ENCODE measurements at regions not wholly inside any gene's neighbourhood (a gene's known extent, or its start where the extent isn't known, plus 50 kb on each side); places are given as distances from the start of the nearest gene placed in this dataset.

DNA sequence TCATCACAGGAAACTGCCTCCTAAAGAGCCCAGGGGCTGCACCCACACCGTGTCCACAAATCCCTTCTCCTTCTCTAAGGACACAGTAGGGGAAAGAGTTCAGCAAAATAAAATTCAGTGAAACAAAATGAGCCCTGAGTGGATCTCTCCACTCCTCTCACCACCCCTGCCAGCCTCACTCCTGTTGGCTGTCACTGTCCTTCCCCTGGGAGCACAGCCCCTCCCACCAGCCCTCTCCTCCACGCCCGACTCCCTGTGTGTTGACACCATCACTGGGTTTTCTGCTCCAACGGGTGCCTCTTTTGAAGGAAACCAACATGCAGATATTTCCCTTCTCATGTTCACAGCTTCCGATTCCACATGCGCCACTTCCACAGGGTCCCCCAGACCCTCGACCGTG, 356.2 kb downstream of the AJAP1 start:
- H3K4me1 ChIP-seq (ENCODE audit: control insufficient read depth, insufficient read depth, low read length): peaks cover 6% of the 10 kb centered on the region
- H3K4me3 ChIP-seq (ENCODE audit: insufficient read depth, low read depth, low read length): no peak overlapping the region
- no peaks in the 10 kb centered on the region for H3K27me3 ChIP-seq (ENCODE audit: control insufficient read depth, insufficient read depth, low read length, poor library complexity, severe bottlenecking)
- H3K27ac ChIP-seq (ENCODE audit: insufficient read depth, low read depth, low read length, poor library complexity, severe bottlenecking): no peak overlapping the region
- 89 to 94% methylated on average over 8 of the region's 8 CpGs for WGBS, 2 experiments
- H3K9me3 ChIP-seq (ENCODE audit: control insufficient read depth, low read length): no peaks in the 10 kb centered on the region
- H3K36me3 ChIP-seq (ENCODE audit: control insufficient read depth, insufficient read depth, low read length): no peaks in the 10 kb centered on the region

DNA sequence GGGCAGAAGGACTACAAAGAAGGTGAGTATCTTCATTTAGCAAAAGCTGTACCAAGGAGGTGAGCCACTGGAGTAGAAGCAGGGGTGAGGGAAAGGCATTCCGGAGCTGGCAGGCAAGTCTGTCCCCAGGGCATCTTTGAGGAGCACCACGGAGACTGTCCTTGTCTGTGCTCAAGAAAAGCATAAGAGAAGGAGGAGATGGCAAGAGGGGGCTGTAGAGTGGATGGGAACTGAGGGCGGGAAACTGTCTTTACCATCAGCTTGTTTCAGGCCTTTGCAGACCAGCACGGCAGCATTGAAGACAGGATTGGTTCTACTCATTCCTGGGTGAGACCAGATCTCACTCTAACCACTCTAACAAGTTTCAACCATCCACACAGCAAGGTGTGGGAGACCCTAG, 355.8 kb downstream of the AJAP1 start:
- Histone ChIP-seq H3K4me1 (ENCODE audit: control insufficient read depth, insufficient read depth, low read length) (peaks cover 6% of the 10 kb centered on the region), H3K36me3 (ENCODE audit: control insufficient read depth, insufficient read depth, low read length) (no peaks in the 10 kb centered on the region), H3K9me3 (ENCODE audit: control insufficient read depth, low read length) (no peaks in the 10 kb centered on the region), H3K27me3 (ENCODE audit: control insufficient read depth, insufficient read depth, low read length, poor library complexity, severe bottlenecking) (no peaks in the 10 kb centered on the region), H3K27ac (ENCODE audit: insufficient read depth, low read depth, low read length, poor library complexity, severe bottlenecking) (no peak overlapping the region), H3K4me3 (ENCODE audit: insufficient read depth, low read depth, low read length) (no peak overlapping the region)
- WGBS, 2 experiments: 90% methylated on average over 4 of the region's 4 CpGs

DNA sequence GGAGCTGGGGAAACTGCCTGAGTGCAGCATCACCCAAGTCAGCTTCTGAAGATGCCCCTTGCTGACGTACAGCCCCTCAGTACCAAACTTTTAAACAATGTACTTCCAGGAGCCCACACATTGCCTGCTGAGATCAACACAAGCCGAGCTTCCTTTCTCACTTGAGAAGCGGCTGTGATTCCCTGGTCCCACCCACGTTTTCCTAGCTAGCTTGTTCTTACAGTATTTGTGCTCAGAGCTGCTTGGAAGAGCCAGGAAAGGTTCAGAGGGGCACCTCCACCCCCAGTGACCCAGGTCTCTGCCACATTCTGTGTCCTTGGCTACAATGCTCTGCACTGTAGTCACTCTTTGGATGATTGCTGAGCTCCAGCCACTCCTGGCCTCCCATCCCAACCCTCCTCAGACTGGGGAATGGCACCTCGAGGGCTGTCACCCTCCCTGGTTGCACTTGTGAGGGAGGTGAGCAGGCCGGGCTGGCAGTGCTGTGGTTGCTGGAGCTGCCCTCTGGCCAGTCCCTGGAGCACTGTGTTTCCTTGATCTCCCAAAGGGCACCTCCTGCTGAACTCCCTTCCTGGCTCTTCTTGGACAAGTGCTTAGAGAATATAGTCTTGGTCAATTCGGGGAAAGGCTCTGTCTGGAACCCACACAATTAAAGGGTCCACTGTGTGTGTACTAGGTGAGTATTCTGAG, 355.1 kb downstream of the AJAP1 start:
- no peak overlapping the region for H3K4me3 ChIP-seq (ENCODE audit: insufficient read depth, low read depth, low read length)
- H3K36me3 ChIP-seq (ENCODE audit: control insufficient read depth, insufficient read depth, low read length): no peaks in the 10 kb centered on the region
- no peak overlapping the region for H3K27ac ChIP-seq (ENCODE audit: insufficient read depth, low read depth, low read length, poor library complexity, severe bottlenecking)
- WGBS, 2 experiments: 66 to 73% methylated on average over 7 of the region's 7 CpGs
- H3K4me1 ChIP-seq (ENCODE audit: control insufficient read depth, insufficient read depth, low read length): peaks cover 6% of the 10 kb centered on the region
- no peaks in the 10 kb centered on the region for H3K27me3 ChIP-seq (ENCODE audit: control insufficient read depth, insufficient read depth, low read length, poor library complexity, severe bottlenecking)
- no peaks in the 10 kb centered on the region for H3K9me3 ChIP-seq (ENCODE audit: control insufficient read depth, low read length)

DNA sequence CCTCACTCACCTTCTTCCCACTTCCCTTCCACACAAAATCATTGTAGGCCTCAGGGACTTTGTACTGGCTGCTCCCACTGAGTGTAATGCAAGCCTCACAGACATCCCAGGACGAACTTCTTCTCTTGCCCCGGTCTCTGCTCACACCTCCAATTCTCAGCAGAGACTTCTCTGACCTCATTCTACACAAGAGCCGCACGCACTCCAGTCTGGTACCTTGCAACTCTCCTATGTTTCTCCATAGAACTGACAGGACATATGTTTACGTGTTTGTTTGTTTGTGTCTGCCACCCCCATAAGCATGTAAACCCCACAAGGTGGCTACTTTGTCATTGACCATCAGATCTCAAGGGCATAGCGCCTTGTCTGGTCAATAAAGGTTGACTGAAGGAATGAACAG, 350.8 kb downstream of the AJAP1 start:
- 79 to 81% methylated on average over 6 of the region's 6 CpGs for WGBS, 2 experiments
- Histone ChIP-seq H3K27ac (ENCODE audit: insufficient read depth, low read depth, low read length, poor library complexity, severe bottlenecking) (no peak overlapping the region), H3K4me1 (ENCODE audit: control insufficient read depth, insufficient read depth, low read length) (peaks cover 6% of the 10 kb centered on the region), H3K36me3 (ENCODE audit: control insufficient read depth, insufficient read depth, low read length) (no peaks in the 10 kb centered on the region), H3K9me3 (ENCODE audit: control insufficient read depth, low read length) (no peaks in the 10 kb centered on the region), H3K4me3 (ENCODE audit: insufficient read depth, low read depth, low read length) (no peak overlapping the region), H3K27me3 (ENCODE audit: control insufficient read depth, insufficient read depth, low read length, poor library complexity, severe bottlenecking) (no peaks in the 10 kb centered on the region)

GRCh38 chr1:5002676-5003075, 348.3 kb downstream of the AJAP1 start:
- no peak overlapping the region for H3K4me3 ChIP-seq (ENCODE audit: insufficient read depth, low read depth, low read length)
- WGBS, 2 experiments: 85 to 87% methylated on average over 2 of the region's 2 CpGs

DNA sequence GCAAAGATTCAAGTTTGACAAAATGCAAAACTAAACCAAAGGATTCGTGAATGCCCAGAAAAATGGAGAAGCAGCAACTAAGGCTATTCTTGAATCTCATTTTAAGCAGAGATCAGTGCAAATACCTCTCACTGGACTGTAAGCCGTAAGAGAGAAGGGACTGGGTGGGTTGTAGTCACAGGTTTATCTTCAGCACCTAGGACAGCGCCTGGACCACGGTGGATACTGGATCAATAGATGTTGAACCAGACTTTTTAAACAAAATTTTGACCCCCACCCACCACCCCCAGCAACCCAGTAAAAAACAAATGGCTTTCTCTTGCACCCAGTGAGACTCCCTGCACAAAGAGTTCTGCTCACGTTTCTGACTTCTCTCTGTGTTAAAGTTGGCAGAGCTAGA, 347.1 kb downstream of the AJAP1 start:
- WGBS, 2 experiments: 47 to 58% methylated on average over 5 of the region's 5 CpGs
- no peaks in the 10 kb centered on the region for H3K9me3 ChIP-seq (ENCODE audit: control insufficient read depth, low read length)
- H3K27me3 ChIP-seq (ENCODE audit: control insufficient read depth, insufficient read depth, low read length, poor library complexity, severe bottlenecking): no peaks in the 10 kb centered on the region
- no peaks in the 10 kb centered on the region for H3K36me3 ChIP-seq (ENCODE audit: control insufficient read depth, insufficient read depth, low read length)
- no peaks in the 10 kb centered on the region for H3K4me1 ChIP-seq (ENCODE audit: control insufficient read depth, insufficient read depth, low read length)
- no peak overlapping the region for H3K4me3 ChIP-seq (ENCODE audit: insufficient read depth, low read depth, low read length)
- H3K27ac ChIP-seq (ENCODE audit: insufficient read depth, low read depth, low read length, poor library complexity, severe bottlenecking): no peak overlapping the region

More at GRCh38 chr1:5002676-5003075, 348.3 kb downstream of the AJAP1 start:
- Histone ChIP-seq H3K9me3 (ENCODE audit: control insufficient read depth, low read length) (no peaks in the 10 kb centered on the region), H3K27me3 (ENCODE audit: control insufficient read depth, insufficient read depth, low read length, poor library complexity, severe bottlenecking) (no peaks in the 10 kb centered on the region), H3K36me3 (ENCODE audit: control insufficient read depth, insufficient read depth, low read length) (no peaks in the 10 kb centered on the region), H3K27ac (ENCODE audit: insufficient read depth, low read depth, low read length, poor library complexity, severe bottlenecking) (no peak overlapping the region), H3K4me1 (ENCODE audit: control insufficient read depth, insufficient read depth, low read length) (no peaks in the 10 kb centered on the region)

- no peaks in the 10 kb centered on the region for H3K4me1 ChIP-seq (ENCODE audit: control insufficient read depth, insufficient read depth, low read length)
- H3K36me3 ChIP-seq (ENCODE audit: control insufficient read depth, insufficient read depth, low read length): no peaks in the 10 kb centered on the region
- no peak overlapping the region for H3K27ac ChIP-seq (ENCODE audit: insufficient read depth, low read depth, low read length, poor library complexity, severe bottlenecking)
- no peak overlapping the region for H3K4me3 ChIP-seq (ENCODE audit: insufficient read depth, low read depth, low read length)
- H3K9me3 ChIP-seq (ENCODE audit: control insufficient read depth, low read length): no peaks in the 10 kb centered on the region
- 91 to 94% methylated on average over 5 of the region's 5 CpGs for WGBS, 2 experiments
- H3K27me3 ChIP-seq (ENCODE audit: control insufficient read depth, insufficient read depth, low read length, poor library complexity, severe bottlenecking): no peaks in the 10 kb centered on the region
Observed at GRCh38 chr1:4986306-4986705, 331.9 kb downstream of the AJAP1 start.

DNA sequence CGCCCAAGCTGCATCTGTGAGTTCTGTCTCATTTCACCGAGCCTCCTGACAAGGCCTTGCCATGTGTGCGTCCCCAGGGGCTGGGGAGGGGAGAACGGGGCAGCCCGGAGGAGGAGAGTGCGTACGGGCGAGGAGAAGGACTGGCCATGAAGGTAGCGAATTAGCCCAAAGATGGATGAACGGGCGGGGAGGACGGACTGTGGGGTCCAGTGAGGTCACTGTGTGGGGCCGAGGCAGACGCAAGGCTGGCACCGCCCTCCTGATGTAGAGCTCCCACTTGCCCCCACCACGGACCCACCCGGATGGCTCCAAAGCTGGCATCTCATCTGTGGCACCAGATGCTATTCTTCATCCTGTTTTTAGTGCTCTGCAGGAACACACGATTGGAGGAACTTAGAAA, 330.4 kb downstream of the AJAP1 start:
- Histone ChIP-seq H3K4me1 (ENCODE audit: control insufficient read depth, insufficient read depth, low read length) (no peaks in the 10 kb centered on the region), H3K4me3 (ENCODE audit: insufficient read depth, low read depth, low read length) (no peak overlapping the region), H3K27ac (ENCODE audit: insufficient read depth, low read depth, low read length, poor library complexity, severe bottlenecking) (no peak overlapping the region), H3K36me3 (ENCODE audit: control insufficient read depth, insufficient read depth, low read length) (no peaks in the 10 kb centered on the region), H3K9me3 (ENCODE audit: control insufficient read depth, low read length) (no peaks in the 10 kb centered on the region), H3K27me3 (ENCODE audit: control insufficient read depth, insufficient read depth, low read length, poor library complexity, severe bottlenecking) (no peaks in the 10 kb centered on the region)
- WGBS, 2 experiments: 90 to 91% methylated on average over 18 of the region's 18 CpGs

DNA sequence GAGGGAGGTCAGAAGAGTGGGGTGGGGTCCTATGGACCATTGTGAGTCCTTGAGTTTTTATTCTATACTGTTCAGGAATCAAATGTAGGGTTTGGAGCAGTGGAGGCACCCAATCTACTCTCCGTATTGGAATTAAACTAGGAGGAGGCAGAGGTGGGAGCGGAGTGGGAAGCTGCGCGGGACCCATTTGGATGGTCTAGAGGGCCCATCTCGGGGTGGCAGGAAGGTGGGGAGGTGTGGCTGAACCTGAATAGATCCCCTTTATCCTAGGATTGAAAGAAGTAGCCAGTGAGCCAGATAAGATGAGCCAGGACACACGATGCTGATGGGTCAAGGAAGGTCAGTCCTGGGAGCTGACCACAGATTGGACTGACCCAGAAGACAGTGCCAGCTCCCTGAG, 325.8 kb downstream of the AJAP1 start:
- Histone ChIP-seq H3K27me3 (ENCODE audit: control insufficient read depth, insufficient read depth, low read length, poor library complexity, severe bottlenecking) (no peaks in the 10 kb centered on the region), H3K36me3 (ENCODE audit: control insufficient read depth, insufficient read depth, low read length) (no peaks in the 10 kb centered on the region), H3K4me1 (ENCODE audit: control insufficient read depth, insufficient read depth, low read length) (no peaks in the 10 kb centered on the region), H3K9me3 (ENCODE audit: control insufficient read depth, low read length) (no peaks in the 10 kb centered on the region), H3K4me3 (ENCODE audit: insufficient read depth, low read depth, low read length) (no peak overlapping the region), H3K27ac (ENCODE audit: insufficient read depth, low read depth, low read length, poor library complexity, severe bottlenecking) (no peak overlapping the region)
- 95 to 96% methylated on average over 6 of the region's 6 CpGs for WGBS, 2 experiments

DNA sequence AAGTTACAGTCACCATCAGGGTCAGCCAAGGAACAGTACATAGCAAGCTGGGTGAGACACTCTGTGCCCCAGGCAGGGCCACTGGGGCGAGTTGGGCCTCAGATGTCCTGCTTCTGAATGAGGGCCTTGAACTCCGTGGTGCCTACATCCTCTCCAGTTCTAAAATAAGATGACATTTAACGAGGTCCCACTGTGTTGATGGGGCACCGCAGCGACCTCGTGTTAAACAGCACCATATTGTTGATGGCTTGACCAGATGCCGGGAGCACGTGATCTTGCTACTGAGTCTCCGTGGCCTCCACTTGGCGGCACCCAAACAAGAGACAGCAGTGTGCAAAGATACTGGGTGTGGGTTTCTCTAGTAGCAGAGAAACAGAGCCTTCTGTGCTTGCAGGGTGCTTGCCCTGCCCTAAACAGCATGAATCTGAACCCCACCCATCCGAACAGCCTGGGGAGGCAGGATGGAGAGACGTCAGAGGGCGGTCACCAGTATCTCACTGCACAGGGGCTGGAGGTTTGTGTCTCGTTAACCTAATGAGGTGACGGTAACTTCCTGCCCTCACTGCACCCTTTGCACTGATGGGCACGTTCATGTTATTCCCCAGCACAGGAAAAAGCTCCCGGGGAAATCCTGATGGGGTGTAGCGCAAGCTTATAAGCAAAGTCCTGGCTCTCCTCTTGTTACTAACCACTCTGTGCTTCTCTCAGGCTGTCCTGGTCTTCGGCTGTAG, 324.4 kb downstream of the AJAP1 start:
- H3K4me1 ChIP-seq (ENCODE audit: control insufficient read depth, insufficient read depth, low read length): no peaks in the 10 kb centered on the region
- no peaks in the 10 kb centered on the region for H3K36me3 ChIP-seq (ENCODE audit: control insufficient read depth, insufficient read depth, low read length)
- 94% methylated on average over 19 of the region's 19 CpGs for WGBS, 2 experiments
- no peak overlapping the region for H3K4me3 ChIP-seq (ENCODE audit: insufficient read depth, low read depth, low read length)
- no peaks in the 10 kb centered on the region for H3K27me3 ChIP-seq (ENCODE audit: control insufficient read depth, insufficient read depth, low read length, poor library complexity, severe bottlenecking)
- no peak overlapping the region for H3K27ac ChIP-seq (ENCODE audit: insufficient read depth, low read depth, low read length, poor library complexity, severe bottlenecking)
- no peaks in the 10 kb centered on the region for H3K9me3 ChIP-seq (ENCODE audit: control insufficient read depth, low read length)

All from ectodermal cell (in vitro differentiated cells).